PFSK-1 (cell line): ENCODE measurements at regions not wholly inside any gene's neighbourhood (a gene's known extent, or its start where the extent isn't known, plus 50 kb on each side); places are given as distances from the start of the nearest gene placed in this dataset.

Experiments used
- FOXP2 ChIP-seq: optimal IDR thresholded peaks from 2 replicates; pipeline ENCODE3; 2011; ENCODE audit warnings: borderline replicate concordance, control low read depth, inconsistent platforms; ENCODE audit not compliant: insufficient read depth; ENCODE audit errors: extremely low read length, extremely low read depth
- POLR2AphosphoS5 ChIP-seq: IDR thresholded peaks from 2 replicates; pipeline ENCODE4 v1.6.1; 2012; ENCODE audit warnings: low read depth, mild to moderate bottlenecking, control low read depth, low read length, moderate library complexity
- SIN3A ChIP-seq: IDR thresholded peaks from 2 replicates; pipeline ENCODE4 v1.6.1; 2012; ENCODE audit warnings: mild to moderate bottlenecking, low read length, moderate library complexity, borderline replicate concordance; ENCODE audit not compliant: insufficient read depth
- TAF1 ChIP-seq: IDR thresholded peaks from 2 replicates; pipeline ENCODE4 v1.6.1; 2012; ENCODE audit warnings: low read length, control low read depth, borderline replicate concordance; ENCODE audit not compliant: insufficient read depth
- TF ChIP-seq, protein P1 (sequence below), 2 experiments: IDR thresholded peaks; 2 replicates each; pipeline versions ENCODE4 v1.6.1 to v1.8.0; 2011 to 2012; ENCODE audit warnings: low read depth in 2 of 2, low read length in 2 of 2, control low read depth in 1 of 2, inconsistent platforms in 1 of 2, mild to moderate bottlenecking in 1 of 2, moderate library complexity in 1 of 2; ENCODE audit not compliant: insufficient read depth in 1 of 2

DNA sequence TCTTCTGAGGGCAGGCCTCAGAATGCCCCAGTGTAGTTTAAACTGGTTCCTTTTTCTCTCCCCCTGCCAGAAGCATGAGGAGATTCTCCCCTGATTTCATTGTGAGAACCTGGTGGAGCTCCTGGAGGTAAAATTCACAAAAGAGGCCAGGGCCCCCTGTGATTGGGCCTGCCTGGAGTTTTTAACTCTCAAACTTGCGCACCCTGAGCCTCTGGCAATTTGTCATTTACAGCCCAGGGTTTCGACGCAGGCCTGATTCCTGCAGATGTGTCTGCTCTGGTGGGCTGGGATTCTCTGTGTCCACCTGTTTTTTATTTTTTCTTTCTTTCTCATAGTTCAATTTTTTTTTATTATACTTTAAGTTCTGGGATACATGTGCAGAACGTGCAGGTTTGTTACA is 157.9 kb downstream of the ASB1 start:
- TF ChIP-seq, protein P1, sequence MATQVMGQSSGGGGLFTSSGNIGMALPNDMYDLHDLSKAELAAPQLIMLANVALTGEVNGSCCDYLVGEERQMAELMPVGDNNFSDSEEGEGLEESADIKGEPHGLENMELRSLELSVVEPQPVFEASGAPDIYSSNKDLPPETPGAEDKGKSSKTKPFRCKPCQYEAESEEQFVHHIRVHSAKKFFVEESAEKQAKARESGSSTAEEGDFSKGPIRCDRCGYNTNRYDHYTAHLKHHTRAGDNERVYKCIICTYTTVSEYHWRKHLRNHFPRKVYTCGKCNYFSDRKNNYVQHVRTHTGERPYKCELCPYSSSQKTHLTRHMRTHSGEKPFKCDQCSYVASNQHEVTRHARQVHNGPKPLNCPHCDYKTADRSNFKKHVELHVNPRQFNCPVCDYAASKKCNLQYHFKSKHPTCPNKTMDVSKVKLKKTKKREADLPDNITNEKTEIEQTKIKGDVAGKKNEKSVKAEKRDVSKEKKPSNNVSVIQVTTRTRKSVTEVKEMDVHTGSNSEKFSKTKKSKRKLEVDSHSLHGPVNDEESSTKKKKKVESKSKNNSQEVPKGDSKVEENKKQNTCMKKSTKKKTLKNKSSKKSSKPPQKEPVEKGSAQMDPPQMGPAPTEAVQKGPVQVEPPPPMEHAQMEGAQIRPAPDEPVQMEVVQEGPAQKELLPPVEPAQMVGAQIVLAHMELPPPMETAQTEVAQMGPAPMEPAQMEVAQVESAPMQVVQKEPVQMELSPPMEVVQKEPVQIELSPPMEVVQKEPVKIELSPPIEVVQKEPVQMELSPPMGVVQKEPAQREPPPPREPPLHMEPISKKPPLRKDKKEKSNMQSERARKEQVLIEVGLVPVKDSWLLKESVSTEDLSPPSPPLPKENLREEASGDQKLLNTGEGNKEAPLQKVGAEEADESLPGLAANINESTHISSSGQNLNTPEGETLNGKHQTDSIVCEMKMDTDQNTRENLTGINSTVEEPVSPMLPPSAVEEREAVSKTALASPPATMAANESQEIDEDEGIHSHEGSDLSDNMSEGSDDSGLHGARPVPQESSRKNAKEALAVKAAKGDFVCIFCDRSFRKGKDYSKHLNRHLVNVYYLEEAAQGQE (IDR thresholded peaks at IDR 0.05; ENCODE audit: insufficient read depth in 1 of 2, low read depth in 2 of 2, low read length in 2 of 2) = no peak
- TF ChIP-seq POLR2AphosphoS5 (no peak), SIN3A (no peak), TAF1 (no peak), FOXP2 (no peak)

DNA sequence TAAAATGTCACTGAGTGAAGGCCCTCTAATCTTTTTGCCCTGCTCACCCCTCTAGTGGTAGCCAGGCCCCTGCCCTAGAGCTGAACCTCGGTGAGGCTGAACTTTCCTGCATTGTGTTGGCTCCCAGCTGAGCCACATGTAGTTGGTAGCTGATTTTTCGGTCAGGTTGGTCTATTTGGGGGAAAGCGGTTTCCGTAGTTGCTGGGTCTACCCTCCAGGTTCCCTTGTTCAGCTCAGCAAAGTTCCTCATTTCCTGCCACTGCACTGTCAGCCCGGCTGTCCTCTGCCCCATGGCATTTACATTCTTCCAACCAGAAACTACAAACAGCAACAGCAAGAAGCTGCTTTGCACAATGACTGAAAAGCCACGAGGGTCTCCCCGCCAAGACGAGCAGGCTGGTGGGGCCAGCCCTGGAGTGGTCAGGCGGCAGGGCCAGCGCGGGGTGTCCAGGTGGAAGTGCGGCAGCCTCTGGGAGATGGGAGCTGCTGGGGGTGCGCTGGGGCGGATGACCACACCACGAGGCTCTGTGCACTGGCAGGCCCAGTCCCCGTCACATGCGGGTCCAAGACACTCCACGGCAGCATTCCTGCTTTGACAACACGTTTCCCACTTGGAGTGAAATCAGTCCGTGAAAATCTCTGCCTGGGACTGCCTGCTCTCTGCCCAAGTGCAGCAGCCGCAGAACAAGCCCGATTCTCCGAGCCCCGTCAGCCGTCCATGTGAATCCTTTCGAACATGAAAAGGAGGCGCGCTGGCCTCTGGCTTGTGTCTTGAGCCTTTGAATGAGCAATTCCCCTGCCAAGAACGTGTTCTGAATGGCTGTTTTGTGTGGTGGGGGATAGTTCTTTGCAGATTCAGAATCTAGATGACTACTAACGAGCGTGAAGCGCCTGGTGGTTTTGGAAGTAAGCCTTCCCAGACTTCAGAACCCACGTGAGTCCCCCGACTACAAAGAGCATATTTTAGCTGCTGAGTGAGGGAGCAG is 159.4 kb downstream of the ASB1 start:
- TF ChIP-seq FOXP2 = no peak

DNA sequence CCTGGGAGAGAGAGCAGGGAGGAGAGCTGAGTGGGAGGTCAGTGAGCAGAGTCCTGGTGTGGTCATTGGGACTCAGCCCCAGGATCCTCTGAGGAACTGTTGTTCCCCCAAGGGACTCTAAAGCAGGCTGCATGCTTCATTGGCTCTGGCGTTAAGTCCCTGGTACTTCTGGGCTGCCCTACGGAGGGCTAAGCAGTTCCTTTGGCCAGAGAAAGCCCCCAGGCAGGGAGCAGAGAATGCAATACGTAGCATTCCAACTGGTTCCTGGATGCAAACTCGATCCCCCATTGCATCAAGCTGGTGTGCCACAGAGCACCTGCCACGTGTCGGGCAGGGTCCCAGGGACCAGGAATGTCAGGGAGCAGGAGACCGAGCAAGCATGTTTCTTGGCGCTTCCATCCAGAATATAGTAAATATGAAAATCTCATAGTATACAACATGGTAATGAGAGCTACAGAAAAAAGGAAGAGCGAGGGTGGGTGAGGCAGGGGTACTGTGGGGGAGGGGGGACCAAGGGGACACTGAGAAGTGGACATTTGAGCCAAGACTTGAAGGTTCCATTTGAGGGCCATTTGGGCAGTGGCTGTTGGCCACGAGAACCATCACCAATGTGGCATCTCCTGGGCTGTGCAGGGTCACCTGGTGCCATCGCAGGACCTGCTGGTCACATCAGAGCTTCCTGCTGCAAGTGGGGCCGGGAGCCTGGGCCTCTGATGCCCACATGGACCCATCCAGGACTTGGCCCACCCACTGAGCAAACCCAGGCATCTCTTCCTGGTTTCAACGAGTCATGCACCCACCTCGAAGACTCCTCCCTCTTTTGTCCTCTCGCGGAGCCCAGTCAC is 160.4 kb downstream of the ASB1 start:
- no peak for TF ChIP-seq POLR2AphosphoS5
- no peak for TF ChIP-seq TAF1
- no peak for TF ChIP-seq FOXP2
- TF ChIP-seq, protein P1 (IDR thresholded peaks at IDR 0.05; ENCODE audit: insufficient read depth in 1 of 2, low read depth in 2 of 2, low read length in 2 of 2) = no peak
- TF ChIP-seq SIN3A = no peak

DNA sequence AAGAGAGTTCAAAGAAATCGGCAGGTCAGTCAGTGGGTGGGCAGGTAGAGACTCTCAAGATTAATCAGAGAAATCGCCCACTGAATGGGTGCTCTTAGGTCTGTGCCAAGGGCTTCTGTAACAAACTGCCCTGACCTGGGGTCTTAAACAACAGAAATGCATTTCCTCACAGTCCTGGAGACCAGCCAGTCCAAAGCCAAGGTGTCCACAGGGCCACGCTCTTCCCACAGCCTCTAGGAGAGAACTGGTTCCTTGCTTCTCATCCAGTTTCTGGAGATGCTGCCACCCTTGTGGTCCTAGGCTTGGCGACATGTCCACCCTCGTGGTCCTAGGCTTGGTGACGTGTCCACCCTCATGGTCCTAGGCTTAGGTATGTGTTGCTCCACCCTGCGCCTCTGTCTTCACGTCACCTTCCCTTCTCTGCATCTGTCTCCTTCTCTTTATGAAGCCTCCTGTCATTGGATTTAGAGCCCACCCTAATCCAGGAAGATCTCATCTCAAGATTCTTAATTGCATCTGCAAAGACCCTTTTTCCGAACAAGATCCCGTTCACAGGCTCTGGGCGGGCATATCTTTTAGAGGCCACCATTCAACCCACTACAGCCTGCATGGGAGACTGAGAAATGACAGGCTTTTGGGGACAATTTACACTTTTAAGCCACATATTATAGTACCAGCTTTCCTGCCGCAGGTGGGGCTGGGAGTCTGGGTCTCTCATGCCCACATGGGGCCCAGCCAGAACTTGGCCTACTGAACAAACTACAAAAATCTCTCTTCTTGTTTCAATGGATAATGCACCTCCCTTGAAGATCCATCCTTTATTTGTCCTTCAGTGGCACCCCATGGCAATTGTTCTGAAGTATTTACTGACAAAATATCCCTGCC is 161.3 kb downstream of the ASB1 start:
- TF ChIP-seq, protein P1 (IDR thresholded peaks at IDR 0.05; ENCODE audit: insufficient read depth in 1 of 2, low read depth in 2 of 2, low read length in 2 of 2) = no peak
- TF ChIP-seq SIN3A = no peak
- TF ChIP-seq TAF1 = no peak
- no peak for TF ChIP-seq POLR2AphosphoS5
- TF ChIP-seq FOXP2 = no peak

DNA sequence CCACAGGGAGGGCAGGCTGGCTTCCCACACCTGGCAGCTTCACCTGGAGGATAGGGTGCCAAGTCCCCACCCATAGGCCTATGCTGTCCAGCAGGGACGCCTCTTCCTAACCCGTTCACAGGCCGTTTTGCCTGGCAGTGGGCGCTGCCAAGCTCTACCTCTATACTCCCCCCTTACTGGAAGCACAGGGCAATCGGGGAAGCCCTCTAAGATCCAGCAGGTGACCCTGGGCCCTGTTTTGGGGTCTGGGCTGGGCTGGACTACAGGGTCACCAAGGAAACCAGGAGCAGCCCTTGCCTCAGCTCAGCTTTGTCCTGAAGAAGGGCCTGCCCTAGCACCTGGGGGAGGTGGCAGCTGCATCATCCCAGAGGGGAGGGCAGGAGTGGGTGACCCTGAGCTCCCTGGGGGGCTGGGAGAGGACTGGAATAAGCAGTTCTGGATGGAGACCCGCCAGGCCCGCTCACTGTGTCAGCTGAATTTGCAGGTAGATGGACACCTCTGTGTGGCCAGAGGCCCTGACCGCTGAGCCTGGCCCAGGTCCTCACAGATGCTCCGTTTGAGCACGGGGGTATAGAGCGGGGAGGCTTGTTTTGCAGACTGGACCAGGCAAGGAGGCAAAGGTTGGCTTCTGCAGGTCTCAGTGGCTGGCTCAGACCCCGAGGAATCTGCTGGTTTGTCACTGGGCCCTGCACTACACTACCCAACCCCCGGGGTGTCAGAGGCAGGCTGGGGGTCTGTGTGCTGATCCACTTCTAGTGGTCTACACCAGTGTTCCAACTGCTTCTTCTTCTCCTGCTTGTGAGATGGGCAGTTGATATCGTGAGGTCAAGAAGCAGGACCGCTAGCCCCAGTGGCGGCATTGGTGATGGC is 163.1 kb downstream of the ASB1 start:
- TF ChIP-seq SIN3A (no peak), TAF1 (no peak), POLR2AphosphoS5 (no peak), FOXP2 (no peak)
- TF ChIP-seq, protein P1 (IDR thresholded peaks at IDR 0.05; ENCODE audit: insufficient read depth in 1 of 2, low read depth in 2 of 2, low read length in 2 of 2) = no peak
